ENCODE measurements at regions not wholly inside any gene's neighbourhood (a gene's known extent, or its start where the extent isn't known, plus 50 kb on each side); places are given as distances from the start of the nearest gene placed in this dataset.
A peak's percentile ranks its signal among the peaks of the same experiment; 100 is the strongest.

- TF ChIP-seq CTCF (IDR thresholded peaks at IDR 0.05; ENCODE audit: unreplicated experiment) = no peak
- Mint-ChIP-seq H3K4me3 (no peak overlapping the region), H3K27me3 (ENCODE audit: low read depth) (no peaks in the 10 kb centered on the region), H3K27ac (no peak overlapping the region), H3K4me1 (peaks cover 20% of the 10 kb centered on the region), H3K36me3 (peaks cover 6% of the 10 kb centered on the region), H3K9me3 (peaks cover 19% of the 10 kb centered on the region)
- DNase-seq (ENCODE audit: low spot score in 2 of 2, unreplicated experiment in 2 of 2) = no peak
Observed at GRCh38 chr6:130676773-130677144, 150.4 kb upstream of the SMLR1 start.

- Mint-ChIP-seq H3K4me1 (peaks cover 18% of the 10 kb centered on the region), H3K4me3 (no peak overlapping the region), H3K9me3 (peaks cover 19% of the 10 kb centered on the region), H3K36me3 (peaks cover 6% of the 10 kb centered on the region), H3K27me3 (ENCODE audit: low read depth) (peaks cover 1% of the 10 kb centered on the region), H3K27ac (no peak overlapping the region)
- no peak for DNase-seq (ENCODE audit: low spot score in 2 of 2, unreplicated experiment in 2 of 2)
- no peak for TF ChIP-seq CTCF (IDR thresholded peaks at IDR 0.05; ENCODE audit: unreplicated experiment)
Observed at GRCh38 chr6:130677312-130677711, 149.9 kb upstream of the SMLR1 start.

- Mint-ChIP-seq H3K9me3 (peaks cover 19% of the 10 kb centered on the region), H3K4me3 (no peak overlapping the region), H3K4me1 (peaks cover 18% of the 10 kb centered on the region), H3K27me3 (ENCODE audit: low read depth) (peaks cover 1% of the 10 kb centered on the region), H3K36me3 (peaks cover 6% of the 10 kb centered on the region), H3K27ac (no peak overlapping the region)
- no peak for DNase-seq (ENCODE audit: low spot score in 2 of 2, unreplicated experiment in 2 of 2)
- no peak for TF ChIP-seq CTCF (IDR thresholded peaks at IDR 0.05; ENCODE audit: unreplicated experiment)
Observed at GRCh38 chr6:130677766-130678165, 149.4 kb upstream of the SMLR1 start.

DNA sequence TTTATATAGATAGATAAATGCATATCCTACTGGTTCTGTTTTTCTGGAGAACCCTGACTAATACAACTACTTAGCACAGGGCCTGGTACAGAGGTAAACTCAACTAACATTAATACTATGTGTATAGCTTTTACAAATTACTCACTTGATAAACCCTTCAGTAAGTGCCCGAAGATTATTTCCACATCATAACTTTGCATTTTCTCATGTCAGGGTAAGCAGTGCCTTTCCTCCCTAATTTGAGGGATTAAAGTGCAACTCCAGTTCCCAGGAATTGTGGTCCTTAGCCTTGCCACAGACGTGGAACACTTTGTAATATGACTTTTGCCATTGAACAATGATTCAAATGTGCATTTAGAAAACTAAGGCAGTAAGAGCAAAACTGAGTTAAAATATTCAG is 147.5 kb upstream of the SMLR1 start:
- peaks cover 3% of the 10 kb centered on the region for H3K27me3 Mint-ChIP-seq (ENCODE audit: low read depth)
- H3K27ac Mint-ChIP-seq = peak overlapping the region; percentile 19
- peaks cover 19% of the 10 kb centered on the region for H3K9me3 Mint-ChIP-seq
- no peak overlapping the region for H3K4me3 Mint-ChIP-seq
- no peak for DNase-seq (ENCODE audit: low spot score in 2 of 2, unreplicated experiment in 2 of 2)
- H3K36me3 Mint-ChIP-seq = peaks cover 6% of the 10 kb centered on the region
- peaks cover 20% of the 10 kb centered on the region for H3K4me1 Mint-ChIP-seq
- TF ChIP-seq CTCF (IDR thresholded peaks at IDR 0.05; ENCODE audit: unreplicated experiment) = no peak

DNA sequence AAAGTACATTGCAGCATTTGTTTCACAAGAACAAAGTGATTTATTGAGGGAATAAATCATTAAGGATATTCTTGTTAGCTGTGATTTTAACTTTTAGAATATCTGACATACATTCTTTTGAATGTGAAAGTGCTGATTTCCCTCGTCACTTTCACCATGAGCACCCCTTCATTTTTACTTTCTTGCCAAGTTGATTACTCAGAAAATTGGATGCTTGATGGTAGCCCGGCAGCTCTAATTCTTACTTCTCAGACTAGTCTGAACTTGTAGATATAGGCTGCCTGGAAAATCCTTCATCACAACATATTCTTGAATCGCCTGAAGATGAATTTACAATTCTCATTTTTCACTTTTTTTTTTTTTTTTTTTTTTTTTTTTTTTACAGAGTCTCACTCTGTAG is 147.1 kb upstream of the SMLR1 start:
- Mint-ChIP-seq H3K27ac (peak overlapping the region; percentile 10), H3K27me3 (ENCODE audit: low read depth) (peaks cover 3% of the 10 kb centered on the region), H3K4me3 (no peak overlapping the region), H3K4me1 (peaks cover 20% of the 10 kb centered on the region), H3K9me3 (peaks cover 19% of the 10 kb centered on the region), H3K36me3 (peaks cover 6% of the 10 kb centered on the region)
- DNase-seq (ENCODE audit: low spot score in 2 of 2, unreplicated experiment in 2 of 2) = no peak
- TF ChIP-seq CTCF (IDR thresholded peaks at IDR 0.05; ENCODE audit: unreplicated experiment) = no peak

DNA sequence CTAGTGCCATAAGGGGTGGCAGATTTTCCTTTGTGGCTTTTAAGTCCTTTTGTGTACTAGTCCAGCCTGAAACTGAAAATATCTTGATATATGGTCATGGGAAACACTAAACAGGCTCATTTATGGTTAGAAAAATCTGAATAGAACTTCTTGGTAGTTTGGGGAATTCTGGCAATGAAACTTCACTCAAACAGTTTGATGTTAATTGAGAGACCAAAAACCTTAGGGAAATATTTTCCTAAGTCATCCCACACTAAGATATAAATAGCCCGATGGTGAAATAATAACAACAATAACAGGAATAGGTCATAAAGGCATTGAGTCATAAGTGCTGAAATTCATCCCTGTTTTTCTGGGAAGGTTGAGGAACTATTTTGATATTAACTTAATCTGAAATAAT is 146.2 kb upstream of the SMLR1 start:
- H3K9me3 Mint-ChIP-seq = peaks cover 23% of the 10 kb centered on the region
- no peak overlapping the region for H3K4me3 Mint-ChIP-seq
- H3K4me1 Mint-ChIP-seq = peaks cover 20% of the 10 kb centered on the region
- H3K27me3 Mint-ChIP-seq (ENCODE audit: low read depth) = peaks cover 3% of the 10 kb centered on the region
- peaks cover 6% of the 10 kb centered on the region for H3K36me3 Mint-ChIP-seq
- no peak for TF ChIP-seq CTCF (IDR thresholded peaks at IDR 0.05; ENCODE audit: unreplicated experiment)
- no peak for DNase-seq (ENCODE audit: low spot score in 2 of 2, unreplicated experiment in 2 of 2)
- no peak overlapping the region for H3K27ac Mint-ChIP-seq

All from mesothelial cell of epicardium (in vitro differentiated cells).